H1 (cell line): ENCODE measurements at regions not wholly inside any gene's neighbourhood (a gene's known extent, or its start where the extent isn't known, plus 50 kb on each side); places are given as distances from the start of the nearest gene placed in this dataset.

Experiments used
- CTCF ChIA-PET: fragments of 300-600 bp; sonication (Branson Sonifier 250); formaldehyde crosslinking; loops from one replicate; lab custom pipeline; 2021; ENCODE audit not compliant: partially characterized antibody; lab: Charles Lee
- POLR2A ChIA-PET: fragments of 300-600 bp; sonication (Branson Sonifier 250); formaldehyde crosslinking; loops from one replicate; lab custom pipeline; 2021; ENCODE audit warnings: inconsistent platforms; ENCODE audit not compliant: partially characterized antibody; lab: Charles Lee
- DNase-seq, 2 experiments: peaks; one replicate each; pipeline versions ENCODE4 v3.0.0 to v3.0.0-alpha.2; 2010 to 2022; ENCODE audit warnings: low spot score in 2 of 2, low read depth in 1 of 2, mixed read lengths in 1 of 2
- FAIRE-seq: peaks from 2 replicates; lab custom pipeline; 2011; peaks lifted over from hg19 to GRCh38; lab: Jason Lieb, UNC
- H2AFZ ChIP-seq: 2 replicates; pipeline ENCODE4 v1.8.1; 2012; ENCODE audit warnings: low read length, inconsistent platforms
- H2AK5ac ChIP-seq: 2 replicates; pipeline ENCODE4 v1.6.1; 2013; ENCODE audit warnings: low read depth, low read length
- H2BK120ac ChIP-seq: replicated peaks from 2 replicates; pipeline ENCODE3; 2013; ENCODE audit warnings: low read depth, low read length, inconsistent platforms
- H2BK12ac ChIP-seq: 2 replicates; pipeline ENCODE4 v1.6.1; 2013; ENCODE audit warnings: low read depth, low read length
- H2BK15ac ChIP-seq: 2 replicates; pipeline ENCODE4 v1.6.1; 2013; ENCODE audit warnings: low read length
- H2BK20ac ChIP-seq: 2 replicates; pipeline ENCODE4 v1.6.1; 2013; ENCODE audit warnings: low read length
- H2BK5ac ChIP-seq: 2 replicates; pipeline ENCODE4 v1.6.1; 2013; ENCODE audit warnings: low read depth, low read length
- H3K14ac ChIP-seq: 2 replicates; pipeline ENCODE4 v1.6.1; 2013; ENCODE audit warnings: inconsistent platforms; ENCODE audit not compliant: insufficient read length
- H3K18ac ChIP-seq: 2 replicates; pipeline ENCODE4 v1.6.1; 2013; ENCODE audit warnings: low read length; ENCODE audit errors: extremely low read depth
- H3K23ac ChIP-seq: 2 replicates; pipeline ENCODE4 v1.6.1; 2013; ENCODE audit warnings: inconsistent platforms; ENCODE audit not compliant: insufficient read length
- H3K23me2 ChIP-seq: 2 replicates; pipeline ENCODE4 v1.6.1; 2013; ENCODE audit warnings: low read depth, low read length
- H3K27ac ChIP-seq: 2 replicates; pipeline ENCODE4 v1.6.1; 2011; ENCODE audit warnings: low read depth, low read length, inconsistent platforms
- H3K27me3 ChIP-seq, 4 experiments: replicated peaks in 1 of 4; 1 replicate in 1 of 4; 2 replicates in 3 of 4; pipeline versions ENCODE4 v1.6.1 to v1.8.1; 2011 to 2013; ENCODE audit warnings: low read length in 3 of 4, mild to moderate bottlenecking in 3 of 4, inconsistent platforms in 2 of 4, mixed read lengths in 2 of 4, moderate library complexity in 1 of 4; ENCODE audit not compliant: control insufficient read depth in 3 of 4, insufficient read depth in 3 of 4; ENCODE audit errors: extremely low read depth in 1 of 4
- H3K36me3 ChIP-seq, 4 experiments: 2 replicates each; pipeline versions ENCODE4 v1.6.1 to v1.8.1; 2011 to 2013; ENCODE audit warnings: mild to moderate bottlenecking in 4 of 4, low read length in 3 of 4, moderate library complexity in 2 of 4, control low read depth in 1 of 4, inconsistent platforms in 1 of 4; ENCODE audit not compliant: insufficient read depth in 4 of 4, control insufficient read depth in 2 of 4
- H3K4ac ChIP-seq: replicated peaks from 2 replicates; pipeline ENCODE3; 2013; ENCODE audit warnings: low read length, low read depth, mixed read lengths, inconsistent platforms; ENCODE audit not compliant: insufficient read length
- H3K4me1 ChIP-seq, 4 experiments: replicated peaks in 1 of 4; 1 replicate in 1 of 4; 2 replicates in 3 of 4; pipeline versions ENCODE4 v1.6.1 to v1.8.1; 2011 to 2013; ENCODE audit warnings: low read length in 3 of 4, inconsistent platforms in 2 of 4, mixed read lengths in 1 of 4; ENCODE audit not compliant: insufficient read depth in 4 of 4, control insufficient read depth in 3 of 4
- H3K4me2 ChIP-seq, 2 experiments: 2 replicates each; pipeline versions ENCODE4 v1.6.1 to v1.8.1; 2011 to 2013; ENCODE audit warnings: low read depth in 2 of 2, low read length in 2 of 2, control low read depth in 1 of 2, inconsistent platforms in 1 of 2, mild to moderate bottlenecking in 1 of 2; ENCODE audit not compliant: insufficient read depth in 1 of 2
- H3K4me3 ChIP-seq, 4 experiments: fragments of 200-600, 300-600 bp in 1 of 4; sonication (generic), shearing (Covaris generic), sonication (Bioruptor Twin) in 1 of 4; 2 replicates each; pipeline versions ENCODE4 v1.5.1 to v1.8.1; 2011 to 2016; ENCODE audit warnings: low read length in 4 of 4, low read depth in 3 of 4, control low read depth in 2 of 4, inconsistent platforms in 2 of 4, mild to moderate bottlenecking in 2 of 4, mixed read lengths in 1 of 4, moderate library complexity in 1 of 4; ENCODE audit not compliant: insufficient read depth in 2 of 4; ENCODE audit errors: extremely low read depth in 1 of 4
- H3K56ac ChIP-seq: replicated peaks from 2 replicates; pipeline ENCODE3; 2013; ENCODE audit warnings: low read depth, mild to moderate bottlenecking, mixed read lengths, low read length, inconsistent platforms; ENCODE audit not compliant: insufficient read length
- H3K79me1 ChIP-seq: 2 replicates; pipeline ENCODE4 v1.6.1; 2013; ENCODE audit warnings: low read depth, low read length, control low read depth
- H3K79me2 ChIP-seq, 2 experiments: 2 replicates each; pipeline versions ENCODE4 v1.6.1 to v1.8.1; 2012 to 2013; ENCODE audit warnings: low read length in 2 of 2, mild to moderate bottlenecking in 2 of 2, inconsistent platforms in 1 of 2; ENCODE audit not compliant: insufficient read depth in 2 of 2, control insufficient read depth in 1 of 2
- H3K9ac ChIP-seq, 4 experiments: replicated peaks in 1 of 4; 1 replicate in 1 of 4; 2 replicates in 3 of 4; pipeline versions ENCODE4 v1.6.1 to v1.8.1; 2011 to 2013; ENCODE audit warnings: low read depth in 3 of 4, low read length in 3 of 4, control low read depth in 2 of 4, mild to moderate bottlenecking in 2 of 4, moderate library complexity in 2 of 4, inconsistent platforms in 1 of 4; ENCODE audit errors: extremely low read depth in 1 of 4
- H3K9me3 ChIP-seq, 2 experiments: 2 replicates each; pipeline versions ENCODE4 v1.6.1 to v1.8.1; 2012 to 2013; ENCODE audit warnings: mild to moderate bottlenecking in 2 of 2, moderate library complexity in 2 of 2, control low read depth in 1 of 2, inconsistent platforms in 1 of 2, low read depth in 1 of 2, low read length in 1 of 2, mixed read lengths in 1 of 2; ENCODE audit not compliant: insufficient read depth in 2 of 2
- H4K20me1 ChIP-seq, 2 experiments: replicated peaks in 1 of 2; 2 replicates each; pipeline versions ENCODE3 to v1.8.1; 2011 to 2013; ENCODE audit warnings: inconsistent platforms in 2 of 2, low read length in 2 of 2, mild to moderate bottlenecking in 1 of 2; ENCODE audit not compliant: insufficient read depth in 2 of 2, control insufficient read depth in 1 of 2
- H4K5ac ChIP-seq: 2 replicates; pipeline ENCODE4 v1.6.1; 2013; ENCODE audit warnings: low read length, low read depth, mixed read lengths, inconsistent platforms; ENCODE audit not compliant: insufficient read length
- H4K8ac ChIP-seq: 2 replicates; pipeline ENCODE4 v1.8.0; 2013; ENCODE audit warnings: mild to moderate bottlenecking, moderate library complexity, low read length, inconsistent platforms; ENCODE audit not compliant: insufficient read depth; ENCODE audit errors: extremely low read depth
- H4K91ac ChIP-seq: replicated peaks from 2 replicates; pipeline ENCODE3; 2013; ENCODE audit warnings: low read length, mixed read lengths, inconsistent platforms; ENCODE audit not compliant: insufficient read length
- ATF3 ChIP-seq: IDR thresholded peaks from 2 replicates; pipeline ENCODE4 v1.6.1; 2011; ENCODE audit warnings: low read depth, mild to moderate bottlenecking, low read length; ENCODE audit not compliant: insufficient read depth
- PHF8 ChIP-seq: fragments of 200-600 bp; sonication (generic); conservative IDR thresholded peaks from 2 replicates; pipeline ENCODE4 v1.7.1; 2012; ENCODE audit warnings: low read depth, mild to moderate bottlenecking, inconsistent platforms, low read length, moderate library complexity
- WGBS, 2 experiments: shearing (Covaris generic) in 1 of 2; methylation state at CpG; one replicate each; pipeline versions ENCODE4 v1.1.6 to v1.1.7; 2013 to 2015; ENCODE audit warnings: low lambda C conversion rate in 2 of 2, mixed read lengths in 2 of 2, inconsistent platforms in 1 of 2, low coverage in 1 of 2, missing lambda C conversion rate in 1 of 2; ENCODE audit not compliant: insufficient replicate concordance in 2 of 2, insufficient coverage in 1 of 2, insufficient read length in 1 of 2; ENCODE audit errors: extremely low coverage in 1 of 2, missing lambda C conversion rate in 1 of 2; 5-methylcytosine and 5-hydroxymethylcytosine counted together

GRCh38 chr7:17590221-17590620 lies 291.8 kb downstream of the AHR start:
- FAIRE-seq (no peak), DNase-seq (no peak)
- H4K8ac ChIP-seq: no peak overlapping the region
- no peak overlapping the region for H2AFZ ChIP-seq
- no peaks in the 10 kb centered on the region; the same call in 1 of the 2 replicates for H3K23me2 ChIP-seq
- H3K4me3 ChIP-seq: no peak overlapping the region
- no peaks in the 10 kb centered on the region for H4K20me1 ChIP-seq
- H3K9me3 ChIP-seq: no peaks in the 10 kb centered on the region
- H2BK120ac ChIP-seq: no peak overlapping the region
- no peak overlapping the region for H2BK5ac ChIP-seq
- H3K56ac ChIP-seq: no peak overlapping the region
- no peaks in the 10 kb centered on the region for H3K79me1 ChIP-seq
- H3K18ac ChIP-seq: no peak overlapping the region
- no peak overlapping the region for H3K27ac ChIP-seq
- POLR2A ChIA-PET: no interaction called here
- no peaks in the 10 kb centered on the region for H3K4me1 ChIP-seq
- H2BK15ac ChIP-seq: no peak overlapping the region
- H3K9ac ChIP-seq: no peak overlapping the region
- no peak overlapping the region for H3K4me2 ChIP-seq
- H3K4ac ChIP-seq: no peak overlapping the region
- no peak overlapping the region for H3K14ac ChIP-seq
- no peak overlapping the region for H4K5ac ChIP-seq
- H2AK5ac ChIP-seq: no peak overlapping the region
- no peaks in the 10 kb centered on the region for H3K27me3 ChIP-seq
- 90% methylated on average over 2 of the region's 2 CpGs; no CpG with 5 or more reads in 1 of the 2 experiments for WGBS, 2 experiments
- no peak overlapping the region for H3K23ac ChIP-seq
- no peak overlapping the region for H4K91ac ChIP-seq
- H3K79me2 ChIP-seq: no peaks in the 10 kb centered on the region
- H3K36me3 ChIP-seq: no peaks in the 10 kb centered on the region
- CTCF ChIA-PET: no interaction called here
- H2BK20ac ChIP-seq: no peak overlapping the region
- no peak overlapping the region for H2BK12ac ChIP-seq
- TF ChIP-seq ATF3 (no peak), PHF8 (no peak)
